ENCODE measurements at regions not wholly inside any gene's neighbourhood (a gene's known extent, or its start where the extent isn't known, plus 50 kb on each side); places are given as distances from the start of the nearest gene placed in this dataset.

DNA sequence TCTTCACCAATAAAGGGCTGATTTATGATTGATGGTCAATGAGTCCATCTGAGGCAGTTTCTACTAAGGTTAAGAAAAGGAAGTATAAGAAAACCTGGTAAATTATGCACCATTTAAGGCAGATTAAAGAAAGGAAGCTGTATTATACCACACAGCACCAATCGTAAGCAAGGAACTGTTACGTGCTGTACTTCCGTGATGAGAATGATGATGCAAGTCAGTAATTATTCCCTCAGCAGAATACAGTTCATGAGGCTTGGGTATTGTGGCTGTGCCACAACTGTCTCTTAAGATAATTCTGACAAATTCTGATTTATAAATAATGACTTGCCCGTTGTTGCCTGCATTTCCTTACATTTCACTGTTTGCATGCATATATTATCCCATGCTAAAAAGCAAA, 699.0 kb downstream of the HDGFL1 start:
- no peak for DNase-seq (ENCODE audit: low spot score)
- CTCF ChIA-PET = no interaction called here
- TF ChIP-seq, protein P1, sequence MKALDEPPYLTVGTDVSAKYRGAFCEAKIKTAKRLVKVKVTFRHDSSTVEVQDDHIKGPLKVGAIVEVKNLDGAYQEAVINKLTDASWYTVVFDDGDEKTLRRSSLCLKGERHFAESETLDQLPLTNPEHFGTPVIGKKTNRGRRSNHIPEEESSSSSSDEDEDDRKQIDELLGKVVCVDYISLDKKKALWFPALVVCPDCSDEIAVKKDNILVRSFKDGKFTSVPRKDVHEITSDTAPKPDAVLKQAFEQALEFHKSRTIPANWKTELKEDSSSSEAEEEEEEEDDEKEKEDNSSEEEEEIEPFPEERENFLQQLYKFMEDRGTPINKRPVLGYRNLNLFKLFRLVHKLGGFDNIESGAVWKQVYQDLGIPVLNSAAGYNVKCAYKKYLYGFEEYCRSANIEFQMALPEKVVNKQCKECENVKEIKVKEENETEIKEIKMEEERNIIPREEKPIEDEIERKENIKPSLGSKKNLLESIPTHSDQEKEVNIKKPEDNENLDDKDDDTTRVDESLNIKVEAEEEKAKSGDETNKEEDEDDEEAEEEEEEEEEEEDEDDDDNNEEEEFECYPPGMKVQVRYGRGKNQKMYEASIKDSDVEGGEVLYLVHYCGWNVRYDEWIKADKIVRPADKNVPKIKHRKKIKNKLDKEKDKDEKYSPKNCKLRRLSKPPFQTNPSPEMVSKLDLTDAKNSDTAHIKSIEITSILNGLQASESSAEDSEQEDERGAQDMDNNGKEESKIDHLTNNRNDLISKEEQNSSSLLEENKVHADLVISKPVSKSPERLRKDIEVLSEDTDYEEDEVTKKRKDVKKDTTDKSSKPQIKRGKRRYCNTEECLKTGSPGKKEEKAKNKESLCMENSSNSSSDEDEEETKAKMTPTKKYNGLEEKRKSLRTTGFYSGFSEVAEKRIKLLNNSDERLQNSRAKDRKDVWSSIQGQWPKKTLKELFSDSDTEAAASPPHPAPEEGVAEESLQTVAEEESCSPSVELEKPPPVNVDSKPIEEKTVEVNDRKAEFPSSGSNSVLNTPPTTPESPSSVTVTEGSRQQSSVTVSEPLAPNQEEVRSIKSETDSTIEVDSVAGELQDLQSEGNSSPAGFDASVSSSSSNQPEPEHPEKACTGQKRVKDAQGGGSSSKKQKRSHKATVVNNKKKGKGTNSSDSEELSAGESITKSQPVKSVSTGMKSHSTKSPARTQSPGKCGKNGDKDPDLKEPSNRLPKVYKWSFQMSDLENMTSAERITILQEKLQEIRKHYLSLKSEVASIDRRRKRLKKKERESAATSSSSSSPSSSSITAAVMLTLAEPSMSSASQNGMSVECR (CRISPR knock-in tag; IDR thresholded peaks at IDR 0.05; ENCODE audit: borderline replicate concordance) = no peak
- no peak for TF ChIP-seq TEAD4 (CRISPR knock-in tag; IDR thresholded peaks at IDR 0.05)
- TF ChIP-seq, protein P2, sequence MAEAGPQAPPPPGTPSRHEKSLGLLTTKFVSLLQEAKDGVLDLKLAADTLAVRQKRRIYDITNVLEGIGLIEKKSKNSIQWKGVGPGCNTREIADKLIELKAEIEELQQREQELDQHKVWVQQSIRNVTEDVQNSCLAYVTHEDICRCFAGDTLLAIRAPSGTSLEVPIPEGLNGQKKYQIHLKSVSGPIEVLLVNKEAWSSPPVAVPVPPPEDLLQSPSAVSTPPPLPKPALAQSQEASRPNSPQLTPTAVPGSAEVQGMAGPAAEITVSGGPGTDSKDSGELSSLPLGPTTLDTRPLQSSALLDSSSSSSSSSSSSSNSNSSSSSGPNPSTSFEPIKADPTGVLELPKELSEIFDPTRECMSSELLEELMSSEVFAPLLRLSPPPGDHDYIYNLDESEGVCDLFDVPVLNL (CRISPR knock-in tag; IDR thresholded peaks at IDR 0.05; ENCODE audit: borderline replicate concordance, low read depth) = no peak
- no peak for TF ChIP-seq ATF2 (CRISPR knock-in tag; IDR thresholded peaks at IDR 0.05; ENCODE audit: borderline replicate concordance, low read depth)
- no peak for TF ChIP-seq FOXK1 (CRISPR knock-in tag; IDR thresholded peaks at IDR 0.05)
- TF ChIP-seq, protein P3, sequence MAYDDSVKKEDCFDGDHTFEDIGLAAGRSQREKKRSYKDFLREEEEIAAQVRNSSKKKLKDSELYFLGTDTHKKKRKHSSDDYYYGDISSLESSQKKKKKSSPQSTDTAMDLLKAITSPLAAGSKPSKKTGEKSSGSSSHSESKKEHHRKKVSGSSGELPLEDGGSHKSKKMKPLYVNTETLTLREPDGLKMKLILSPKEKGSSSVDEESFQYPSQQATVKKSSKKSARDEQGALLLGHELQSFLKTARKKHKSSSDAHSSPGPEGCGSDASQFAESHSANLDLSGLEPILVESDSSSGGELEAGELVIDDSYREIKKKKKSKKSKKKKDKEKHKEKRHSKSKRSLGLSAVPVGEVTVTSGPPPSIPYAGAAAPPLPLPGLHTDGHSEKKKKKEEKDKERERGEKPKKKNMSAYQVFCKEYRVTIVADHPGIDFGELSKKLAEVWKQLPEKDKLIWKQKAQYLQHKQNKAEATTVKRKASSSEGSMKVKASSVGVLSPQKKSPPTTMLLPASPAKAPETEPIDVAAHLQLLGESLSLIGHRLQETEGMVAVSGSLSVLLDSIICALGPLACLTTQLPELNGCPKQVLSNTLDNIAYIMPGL (CRISPR knock-in tag; IDR thresholded peaks at IDR 0.05) = no peak
- no peak for TF ChIP-seq ATF6 (CRISPR knock-in tag; IDR thresholded peaks at IDR 0.05)
- TF ChIP-seq, protein P4, sequence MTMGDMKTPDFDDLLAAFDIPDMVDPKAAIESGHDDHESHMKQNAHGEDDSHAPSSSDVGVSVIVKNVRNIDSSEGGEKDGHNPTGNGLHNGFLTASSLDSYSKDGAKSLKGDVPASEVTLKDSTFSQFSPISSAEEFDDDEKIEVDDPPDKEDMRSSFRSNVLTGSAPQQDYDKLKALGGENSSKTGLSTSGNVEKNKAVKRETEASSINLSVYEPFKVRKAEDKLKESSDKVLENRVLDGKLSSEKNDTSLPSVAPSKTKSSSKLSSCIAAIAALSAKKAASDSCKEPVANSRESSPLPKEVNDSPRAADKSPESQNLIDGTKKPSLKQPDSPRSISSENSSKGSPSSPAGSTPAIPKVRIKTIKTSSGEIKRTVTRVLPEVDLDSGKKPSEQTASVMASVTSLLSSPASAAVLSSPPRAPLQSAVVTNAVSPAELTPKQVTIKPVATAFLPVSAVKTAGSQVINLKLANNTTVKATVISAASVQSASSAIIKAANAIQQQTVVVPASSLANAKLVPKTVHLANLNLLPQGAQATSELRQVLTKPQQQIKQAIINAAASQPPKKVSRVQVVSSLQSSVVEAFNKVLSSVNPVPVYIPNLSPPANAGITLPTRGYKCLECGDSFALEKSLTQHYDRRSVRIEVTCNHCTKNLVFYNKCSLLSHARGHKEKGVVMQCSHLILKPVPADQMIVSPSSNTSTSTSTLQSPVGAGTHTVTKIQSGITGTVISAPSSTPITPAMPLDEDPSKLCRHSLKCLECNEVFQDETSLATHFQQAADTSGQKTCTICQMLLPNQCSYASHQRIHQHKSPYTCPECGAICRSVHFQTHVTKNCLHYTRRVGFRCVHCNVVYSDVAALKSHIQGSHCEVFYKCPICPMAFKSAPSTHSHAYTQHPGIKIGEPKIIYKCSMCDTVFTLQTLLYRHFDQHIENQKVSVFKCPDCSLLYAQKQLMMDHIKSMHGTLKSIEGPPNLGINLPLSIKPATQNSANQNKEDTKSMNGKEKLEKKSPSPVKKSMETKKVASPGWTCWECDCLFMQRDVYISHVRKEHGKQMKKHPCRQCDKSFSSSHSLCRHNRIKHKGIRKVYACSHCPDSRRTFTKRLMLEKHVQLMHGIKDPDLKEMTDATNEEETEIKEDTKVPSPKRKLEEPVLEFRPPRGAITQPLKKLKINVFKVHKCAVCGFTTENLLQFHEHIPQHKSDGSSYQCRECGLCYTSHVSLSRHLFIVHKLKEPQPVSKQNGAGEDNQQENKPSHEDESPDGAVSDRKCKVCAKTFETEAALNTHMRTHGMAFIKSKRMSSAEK (CRISPR knock-in tag; IDR thresholded peaks at IDR 0.05; ENCODE audit: borderline replicate concordance) = no peak
- TF ChIP-seq ZNF263 (CRISPR knock-in tag; IDR thresholded peaks at IDR 0.05; ENCODE audit: low read depth) = no peak
- TF ChIP-seq, protein P5, sequence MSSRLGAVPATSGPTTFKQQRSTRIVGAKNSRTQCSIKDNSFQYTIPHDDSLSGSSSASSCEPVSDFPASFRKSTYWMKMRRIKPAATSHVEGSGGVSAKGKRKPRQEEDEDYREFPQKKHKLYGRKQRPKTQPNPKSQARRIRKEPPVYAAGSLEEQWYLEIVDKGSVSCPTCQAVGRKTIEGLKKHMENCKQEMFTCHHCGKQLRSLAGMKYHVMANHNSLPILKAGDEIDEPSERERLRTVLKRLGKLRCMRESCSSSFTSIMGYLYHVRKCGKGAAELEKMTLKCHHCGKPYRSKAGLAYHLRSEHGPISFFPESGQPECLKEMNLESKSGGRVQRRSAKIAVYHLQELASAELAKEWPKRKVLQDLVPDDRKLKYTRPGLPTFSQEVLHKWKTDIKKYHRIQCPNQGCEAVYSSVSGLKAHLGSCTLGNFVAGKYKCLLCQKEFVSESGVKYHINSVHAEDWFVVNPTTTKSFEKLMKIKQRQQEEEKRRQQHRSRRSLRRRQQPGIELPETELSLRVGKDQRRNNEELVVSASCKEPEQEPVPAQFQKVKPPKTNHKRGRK (CRISPR knock-in tag; IDR thresholded peaks at IDR 0.05; ENCODE audit: borderline replicate concordance) = no peak
- no peak for TF ChIP-seq AR (CRISPR knock-in tag; IDR thresholded peaks at IDR 0.05)
- no peak for TF ChIP-seq MXD4 (CRISPR knock-in tag; IDR thresholded peaks at IDR 0.05; ENCODE audit: borderline replicate concordance)
- TF ChIP-seq, protein P6, sequence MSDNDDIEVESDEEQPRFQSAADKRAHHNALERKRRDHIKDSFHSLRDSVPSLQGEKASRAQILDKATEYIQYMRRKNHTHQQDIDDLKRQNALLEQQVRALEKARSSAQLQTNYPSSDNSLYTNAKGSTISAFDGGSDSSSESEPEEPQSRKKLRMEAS (CRISPR knock-in tag; IDR thresholded peaks at IDR 0.05) = no peak
- TF ChIP-seq ZNF219 (CRISPR knock-in tag; IDR thresholded peaks at IDR 0.05; ENCODE audit: borderline replicate concordance) = no peak

More for the DNA sequence above, 699.0 kb downstream of the HDGFL1 start:
- Mint-ChIP-seq H3K9me3 (no peaks in the 10 kb centered on the region), H3K4me1 (no peaks in the 10 kb centered on the region), H3K27ac (no peak overlapping the region), H3K36me3 (no peaks in the 10 kb centered on the region), H3K27me3 (ENCODE audit: low read depth) (no peaks in the 10 kb centered on the region), H3K4me3 (no peak overlapping the region)
- POLR2A ChIA-PET = no interaction called here
- no peak for ATAC-seq
